T-cell (primary cell): ENCODE measurements at regions not wholly inside any gene's neighbourhood (a gene's known extent, or its start where the extent isn't known, plus 50 kb on each side); places are given as distances from the start of the nearest gene placed in this dataset.
"Not testable (repeated sequence)": the region's sequence is repeated elsewhere in the genome, so short reads cannot be mapped to it uniquely, and the experiment has no call there.

Source experiments
- ATAC-seq, 4 experiments: fragments of 200-7000 bp in 3 of 4; fragments of 150-1000 bp in 1 of 4; cut with Tn5 transposase; replicated peaks in 1 of 4; 1 replicate in 3 of 4; 2 replicates in 1 of 4; pipeline ENCODE4 v1.10.0; 2021; ENCODE audit warnings: moderate library complexity in 3 of 4, mild to moderate bottlenecking in 2 of 4, moderate number of reproducible peaks in 1 of 4
- CTCF ChIA-PET, 2 donors: fragments of 300-600 bp; sonication (Branson Sonifier 250); formaldehyde crosslinking; loops; one replicate each; lab custom pipeline; 2022; ENCODE audit warnings: antibody characterized with exemption in 2 of 2; lab: Charles Lee
- POLR2A ChIA-PET, 2 donors: fragments of 300-600 bp; sonication (Branson Sonifier 250); formaldehyde crosslinking; loops; one replicate each; lab custom pipeline; 2022; ENCODE audit warnings: antibody characterized with exemption in 2 of 2; lab: Charles Lee
- DNase-seq, 35 experiments: peaks; one replicate each; pipeline versions ENCODE4 v3.0.0 to v3.0.0-alpha.2; 2013 to 2023
- H3K27ac ChIP-seq: one replicate; pipeline ENCODE4 v1.5.1; 2013; ENCODE audit warnings: low read length
- H3K27me3 ChIP-seq, 2 experiments: replicated peaks in 1 of 2; 1 replicate in 1 of 2; 2 replicates in 1 of 2; pipeline versions ENCODE4 v1.6.1 to v1.7.0; 2013; ENCODE audit warnings: low read length in 1 of 2, mixed read lengths in 1 of 2; ENCODE audit not compliant: control insufficient read depth in 2 of 2, insufficient read depth in 2 of 2; ENCODE audit errors: extremely low read depth in 1 of 2
- H3K36me3 ChIP-seq, 2 donors: 1 replicate in 1 of 2; 2 replicates in 1 of 2; pipeline versions ENCODE4 v1.6.1 to v1.7.0; 2013; ENCODE audit warnings: low read length in 1 of 2; ENCODE audit not compliant: control insufficient read depth in 2 of 2, insufficient read depth in 1 of 2; ENCODE audit errors: extremely low read depth in 1 of 2
- H3K4me1 ChIP-seq, 2 experiments: 1 replicate in 1 of 2; 2 replicates in 1 of 2; pipeline versions ENCODE4 v1.6.1 to v1.7.0; 2013; ENCODE audit warnings: low read length in 2 of 2, mixed read lengths in 1 of 2; ENCODE audit not compliant: insufficient read depth in 2 of 2, control insufficient read depth in 1 of 2; ENCODE audit errors: extremely low read depth in 1 of 2
- H3K4me3 ChIP-seq, 2 donors: 1 replicate in 1 of 2; 2 replicates in 1 of 2; pipeline versions ENCODE4 v1.5.1 to v1.7.0; 2013; ENCODE audit warnings: mild to moderate bottlenecking in 2 of 2, low read length in 1 of 2, moderate library complexity in 1 of 2; ENCODE audit not compliant: control insufficient read depth in 1 of 2; ENCODE audit errors: extremely low read depth in 1 of 2
- H3K9me3 ChIP-seq: 2 replicates; pipeline ENCODE4 v1.7.0; 2013
- H3K27ac Mint-ChIP-seq, 2 donors: one replicate each; pipeline ENCODE4 v1.8.0; 2020 to 2021; ENCODE audit warnings: mild to moderate bottlenecking in 2 of 2, mixed read lengths in 2 of 2
- H3K27me3 Mint-ChIP-seq, 2 donors: one replicate each; pipeline ENCODE4 v1.8.0; 2021 to 2022; ENCODE audit warnings: mixed read lengths in 2 of 2
- H3K36me3 Mint-ChIP-seq: one replicate; pipeline ENCODE4 v1.8.0; 2021; ENCODE audit warnings: mixed read lengths
- H3K4me1 Mint-ChIP-seq, 3 donors: one replicate each; pipeline ENCODE4 v1.8.0; 2020 to 2022; ENCODE audit warnings: mixed read lengths in 3 of 3, mild to moderate bottlenecking in 1 of 3
- H3K4me3 Mint-ChIP-seq, 3 donors: one replicate each; pipeline ENCODE4 v1.8.0; 2020 to 2022; ENCODE audit warnings: mild to moderate bottlenecking in 3 of 3, mixed read lengths in 3 of 3, moderate library complexity in 3 of 3
- H3K9me3 Mint-ChIP-seq, 3 donors: one replicate each; pipeline ENCODE4 v1.8.0; 2020 to 2022; ENCODE audit warnings: mixed read lengths in 3 of 3
- WGBS: methylation state at CpG from one replicate; pipeline ENCODE4 v1.1.5; 2013; ENCODE audit warnings: missing lambda C conversion rate; ENCODE audit not compliant: insufficient coverage; 5-methylcytosine and 5-hydroxymethylcytosine counted together

- H3K9me3 Mint-ChIP-seq, CTCF ChIA-PET, H3K9me3 ChIP-seq, H3K36me3 Mint-ChIP-seq, H3K4me3 ChIP-seq, H3K27ac Mint-ChIP-seq, H3K27ac ChIP-seq, H3K36me3 ChIP-seq, H3K4me1 ChIP-seq: not testable (repeated sequence)
- ATAC-seq (peak in 2 of 4 experiments; percentile 19 to 39), DNase-seq (peak in 28 of 35 experiments; percentile 13 to 79 (median 52))
- peaks cover 0 to 18% of the 10 kb centered on the region in 2 experiments for H3K27me3 ChIP-seq
- POLR2A ChIA-PET, result interaction anchor here in 1 of 2 donors (0.7 kb wide), 1 partner anchor 35 kb away, joined by 5 read pairs; no protein-coding TSS in a partner anchor
- Mint-ChIP-seq H3K27me3 (peaks cover 13 to 39% of the 10 kb centered on the region in 2 donors), H3K4me3 (peak overlapping the region in 1 of 3 donors; percentile 8), H3K4me1 (peaks cover 9 to 11% (median 10%) of the 10 kb centered on the region in 3 donors)
- 33% methylated on average over 1 of the region's 13 CpGs for WGBS
Measured at GRCh38 chr14:106674509-106675125, 1148.2 kb downstream of the TMEM121 start.

DNA sequence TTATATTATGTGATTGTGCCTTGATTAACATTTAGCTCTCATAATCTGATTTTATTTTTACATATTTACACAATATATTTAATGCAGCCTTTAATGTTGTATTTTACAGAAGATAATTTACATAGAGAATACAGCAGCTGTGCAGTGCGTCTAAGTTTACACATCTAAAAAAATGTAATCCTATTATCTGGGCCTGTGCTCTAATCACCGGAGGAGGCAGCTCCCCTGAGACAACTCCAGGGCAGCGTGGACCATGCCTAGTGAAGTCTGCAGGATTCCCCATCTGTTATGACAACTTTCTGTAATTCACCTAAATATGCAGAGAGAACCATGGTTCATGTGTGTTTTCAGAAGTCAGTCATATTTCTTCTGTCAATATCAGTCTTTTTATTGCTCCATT lies 1149.3 kb downstream of the TMEM121 start:
- peaks cover 9 to 11% (median 10%) of the 10 kb centered on the region in 3 donors for H3K4me1 Mint-ChIP-seq
- CTCF ChIA-PET, result interaction anchor here in 1 of 2 donors (1.4 kb wide), 1 partner anchor 18 kb away, joined by 4 read pairs; no protein-coding TSS in a partner anchor
- H3K4me3 ChIP-seq, POLR2A ChIA-PET, H3K4me3 Mint-ChIP-seq, ATAC-seq, DNase-seq, H3K9me3 ChIP-seq, H3K36me3 Mint-ChIP-seq, H3K27ac ChIP-seq, H3K4me1 ChIP-seq, H3K27ac Mint-ChIP-seq, H3K36me3 ChIP-seq, H3K9me3 Mint-ChIP-seq: not testable (repeated sequence)
- H3K27me3 ChIP-seq, result peaks cover 0 to 18% of the 10 kb centered on the region in 2 experiments
- WGBS, result 100% methylated on average over 1 of the region's 3 CpGs
- peaks cover 7 to 38% of the 10 kb centered on the region in 2 donors for H3K27me3 Mint-ChIP-seq

DNA sequence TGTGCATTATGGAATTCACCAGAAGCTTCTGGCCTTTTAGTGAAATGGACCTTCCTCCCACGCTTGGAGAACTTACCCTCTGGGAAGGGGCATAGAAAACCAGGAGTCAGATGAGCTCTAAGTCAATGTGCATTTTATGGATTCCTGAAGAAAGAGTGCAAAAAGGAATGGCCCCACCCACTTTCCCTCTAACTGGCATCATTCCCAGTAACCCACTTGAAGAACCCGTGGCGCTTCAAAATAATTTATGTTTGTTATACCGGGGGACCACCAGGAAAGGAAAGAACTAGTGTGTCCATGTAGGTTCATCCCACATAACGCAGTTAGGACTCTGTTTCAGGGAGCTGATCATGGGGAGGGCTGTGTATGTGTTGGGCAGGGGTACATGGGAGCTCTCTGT lies 1153.4 kb downstream of the TMEM121 start:
- Mint-ChIP-seq H3K27me3 (peaks cover 0 to 32% of the 10 kb centered on the region in 2 donors), H3K4me1 (peaks cover 2 to 5% (median 3%) of the 10 kb centered on the region in 3 donors), H3K27ac (no peak overlapping the region), H3K9me3 (no peaks in the 10 kb centered on the region), H3K36me3 (no peaks in the 10 kb centered on the region), H3K4me3 (no peak overlapping the region)
- Histone ChIP-seq H3K9me3 (no peaks in the 10 kb centered on the region), H3K4me1 (peaks cover 0 to 3% of the 10 kb centered on the region in 2 experiments), H3K27me3 (peaks cover 0 to 17% of the 10 kb centered on the region in 2 experiments), H3K27ac (no peak overlapping the region), H3K36me3 (no peaks in the 10 kb centered on the region), H3K4me3 (no peak overlapping the region)
- DNase-seq (no peak), ATAC-seq (no peak)
- no CpG with 5 or more reads among the region's 5 CpGs for WGBS
- CTCF ChIA-PET, result interaction anchor here in 1 of 2 donors (0.6 kb wide), 2 partner anchors 15 to 113 kb away, joined by 3 to 9 read pairs; no protein-coding TSS in a partner anchor
- POLR2A ChIA-PET, result no interaction called here

GRCh38 chr14:106681161-106681560 lies 1154.8 kb downstream of the TMEM121 start:
- Histone ChIP-seq H3K27ac (no peak overlapping the region), H3K9me3 (no peaks in the 10 kb centered on the region), H3K4me3 (no peak overlapping the region), H3K4me1 (no peaks in the 10 kb centered on the region), H3K27me3 (peaks cover 0 to 13% of the 10 kb centered on the region in 2 experiments), H3K36me3 (no peaks in the 10 kb centered on the region)
- H3K4me1 Mint-ChIP-seq, result no peaks in the 10 kb centered on the region
- H3K27me3 Mint-ChIP-seq, result peaks cover 12 to 38% of the 10 kb centered on the region in 2 donors
- 94% methylated on average over 3 of the region's 8 CpGs for WGBS
- no peaks in the 10 kb centered on the region for H3K9me3 Mint-ChIP-seq
- ChIA-PET CTCF (no interaction called here), POLR2A (no interaction called here)
- H3K36me3 Mint-ChIP-seq, result no peaks in the 10 kb centered on the region
- no peak overlapping the region for H3K4me3 Mint-ChIP-seq
- ATAC-seq, result no peak
- DNase-seq, result no peak
- no peak overlapping the region for H3K27ac Mint-ChIP-seq

DNA sequence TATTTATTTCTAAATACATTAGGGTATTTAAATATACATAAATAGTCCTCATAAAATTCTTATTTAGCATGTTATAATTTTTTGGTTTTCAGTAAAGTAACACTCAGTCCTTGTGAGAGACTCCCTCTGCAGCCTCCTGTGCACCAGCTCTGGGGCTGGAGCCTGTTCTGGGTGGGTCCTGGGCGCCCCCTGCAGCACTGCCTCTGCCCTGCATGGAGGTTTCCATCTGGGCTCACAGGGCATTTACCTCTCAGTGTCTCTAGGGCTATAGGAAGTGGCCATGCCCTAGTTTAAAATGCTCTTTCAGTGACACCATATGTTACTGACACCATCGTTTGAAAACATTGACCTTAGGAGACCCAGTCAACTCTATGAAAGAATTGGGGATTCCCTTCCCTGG lies 1155.2 kb downstream of the TMEM121 start:
- H3K9me3 ChIP-seq, result no peaks in the 10 kb centered on the region
- ChIA-PET POLR2A (no interaction called here), CTCF (interaction anchor here in 1 of 2 donors (0.6 kb wide), 1 partner anchor 117 kb away, joined by 5 read pairs; no protein-coding TSS in a partner anchor)
- ATAC-seq (peak in 2 of 4 experiments; percentile 52 to 69), DNase-seq (no peak)
- no peaks in the 10 kb centered on the region for H3K9me3 Mint-ChIP-seq
- no peak overlapping the region for H3K4me3 Mint-ChIP-seq
- H3K27me3 ChIP-seq, result peaks cover 0 to 13% of the 10 kb centered on the region in 2 experiments
- H3K27me3 Mint-ChIP-seq, result peaks cover 12 to 37% of the 10 kb centered on the region in 2 donors
- H3K27ac ChIP-seq, result no peak overlapping the region
- H3K4me1 ChIP-seq, result no peaks in the 10 kb centered on the region
- H3K36me3 Mint-ChIP-seq, result no peaks in the 10 kb centered on the region
- H3K27ac Mint-ChIP-seq, result no peak overlapping the region
- H3K4me3 ChIP-seq, result no peak overlapping the region
- H3K4me1 Mint-ChIP-seq, result no peaks in the 10 kb centered on the region
- no peaks in the 10 kb centered on the region for H3K36me3 ChIP-seq
- WGBS, result 0% methylated on average over 1 of the region's 2 CpGs

GRCh38 chr14:106683631-106684030 lies 1157.2 kb downstream of the TMEM121 start:
- Histone ChIP-seq H3K4me3 (no peak overlapping the region), H3K9me3 (no peaks in the 10 kb centered on the region), H3K27ac (no peak overlapping the region), H3K4me1 (no peaks in the 10 kb centered on the region), H3K27me3 (peaks cover 0 to 13% of the 10 kb centered on the region in 2 experiments), H3K36me3 (no peaks in the 10 kb centered on the region)
- Mint-ChIP-seq H3K4me3 (no peak overlapping the region), H3K9me3 (no peaks in the 10 kb centered on the region), H3K4me1 (no peaks in the 10 kb centered on the region), H3K36me3 (no peaks in the 10 kb centered on the region), H3K27me3 (peaks cover 12 to 35% of the 10 kb centered on the region in 2 donors), H3K27ac (no peak overlapping the region)
- ATAC-seq (no peak), DNase-seq (no peak)
- 50% methylated on average over 1 of the region's 4 CpGs for WGBS
- POLR2A ChIA-PET, result no interaction called here
- CTCF ChIA-PET, result interaction anchor here (0.6 to 1.4 kb wide), 3 partner anchors 21 to 390 kb away, joined by 3 read pairs; no protein-coding TSS in a partner anchor
